CD4-positive, alpha-beta T cell treated with Interleukin-6 at 100 ng/mL for 8 hours (primary cell): ENCODE measurements at regions not wholly inside any gene's neighbourhood (a gene's known extent, or its start where the extent isn't known, plus 50 kb on each side); places are given as distances from the start of the nearest gene placed in this dataset.

Source experiments
- DNase-seq: peaks from one replicate; pipeline ENCODE4 v3.0.0-alpha.2; 2020; ENCODE audit warnings: mixed read lengths, low spot score

DNA sequence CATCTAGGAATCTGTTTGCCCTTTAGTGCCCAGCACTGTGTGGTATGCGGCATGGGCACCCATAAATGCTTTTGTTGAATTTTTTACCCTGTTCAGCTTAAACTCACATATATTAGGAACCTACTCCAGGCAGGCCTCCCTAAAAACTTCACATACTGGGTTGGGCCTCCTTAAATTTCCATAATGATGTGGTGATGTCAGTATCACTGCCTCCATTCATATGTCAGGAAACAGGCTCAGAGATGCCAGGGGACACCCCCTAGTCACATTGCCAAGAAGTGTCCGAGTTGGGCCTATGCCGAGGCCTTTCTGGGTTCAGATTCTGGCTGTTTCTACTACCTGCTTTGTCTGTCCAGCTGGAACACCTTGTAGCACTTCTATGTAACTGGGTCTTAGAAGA is 55.7 kb upstream of the RUNX3 start:
- DNase-seq: no peak

DNA sequence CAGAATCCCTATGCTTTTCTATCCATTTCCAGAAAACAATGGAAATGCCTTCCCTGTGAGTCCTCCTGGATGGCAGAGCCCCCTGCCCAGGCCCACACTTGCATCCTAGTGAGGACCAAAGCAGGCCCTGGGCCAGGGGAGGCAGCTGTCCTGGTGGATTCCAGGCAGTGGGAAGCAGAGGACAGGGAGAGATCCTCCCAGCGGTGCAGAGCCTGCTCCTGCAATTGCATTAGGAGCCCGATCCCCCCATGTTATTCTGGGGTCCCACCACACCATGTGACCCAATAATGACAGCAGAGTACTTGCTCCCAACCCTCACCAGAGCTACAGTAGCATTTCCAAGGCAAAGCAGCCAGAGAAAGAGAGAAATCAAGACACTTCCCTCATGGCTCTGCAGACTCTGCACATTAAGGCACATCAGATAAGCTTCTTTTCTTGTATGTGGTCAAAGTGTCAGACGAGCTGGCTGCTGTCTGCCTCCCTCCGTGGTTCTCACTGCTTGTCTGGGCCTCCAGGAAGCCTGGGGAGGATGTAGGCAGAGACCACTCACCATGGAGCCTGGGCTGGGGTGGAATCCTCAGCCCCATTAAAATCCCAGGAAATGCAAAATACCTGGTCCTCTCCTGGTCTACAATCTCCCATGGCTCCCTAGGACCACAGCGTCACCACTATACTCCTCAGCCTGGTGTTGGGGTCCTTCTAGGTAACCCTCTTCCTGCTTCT is 54.9 kb upstream of the RUNX3 start:
- peak; percentile 54 for DNase-seq

DNA sequence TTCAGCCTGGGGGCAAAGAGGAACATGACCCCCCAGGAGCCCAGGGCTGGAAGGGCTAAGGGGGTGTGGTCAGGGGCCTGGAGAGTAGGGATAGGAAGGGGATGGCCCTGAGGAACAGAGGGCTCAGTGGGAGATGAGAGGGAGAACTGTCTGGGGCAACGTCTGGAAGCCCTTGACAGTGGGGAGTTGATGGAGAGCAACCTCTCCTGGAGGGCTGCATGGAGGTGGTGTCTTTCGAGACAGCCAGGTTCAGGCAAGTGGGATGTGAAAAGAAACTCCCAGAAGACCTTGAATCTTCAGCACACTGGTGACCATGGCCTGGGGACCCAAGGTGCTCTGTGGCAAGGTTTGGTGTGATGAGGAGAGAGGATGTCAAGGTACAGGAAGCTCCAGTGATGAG is 54.2 kb upstream of the RUNX3 start:
- no peak for DNase-seq

DNA sequence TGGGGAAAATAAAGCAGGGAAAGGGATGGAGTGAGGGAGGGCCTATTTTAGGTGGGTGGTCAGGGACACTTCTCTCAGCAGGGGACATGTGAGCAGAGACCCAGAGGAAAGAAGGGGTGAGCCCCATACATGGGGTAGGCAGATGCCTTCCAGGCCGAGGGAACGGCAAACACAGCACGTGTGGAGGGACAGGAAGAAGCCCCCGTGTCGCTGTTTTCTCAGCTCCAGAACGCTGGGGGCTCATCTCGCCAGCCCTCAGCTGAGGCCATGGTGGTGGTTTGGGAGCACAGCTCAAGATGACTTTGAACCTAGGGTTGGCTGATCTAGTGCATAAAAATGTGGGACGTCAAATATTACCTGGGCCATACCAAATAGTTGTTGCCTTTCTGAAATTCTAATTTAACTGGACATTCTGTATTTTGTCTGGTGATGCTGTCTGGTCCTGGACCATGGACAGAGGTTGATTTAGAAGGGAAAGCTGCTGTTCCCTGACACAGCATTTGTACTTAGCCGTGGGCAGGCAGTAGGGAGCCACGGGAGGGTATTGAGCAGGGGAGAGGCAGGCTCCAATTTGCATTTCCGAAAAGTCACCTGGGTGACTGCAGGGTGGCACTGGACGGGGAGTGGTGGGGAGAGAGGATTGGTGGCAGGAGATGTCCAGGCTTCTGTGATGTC is 53.1 kb upstream of the RUNX3 start:
- DNase-seq: no peak

DNA sequence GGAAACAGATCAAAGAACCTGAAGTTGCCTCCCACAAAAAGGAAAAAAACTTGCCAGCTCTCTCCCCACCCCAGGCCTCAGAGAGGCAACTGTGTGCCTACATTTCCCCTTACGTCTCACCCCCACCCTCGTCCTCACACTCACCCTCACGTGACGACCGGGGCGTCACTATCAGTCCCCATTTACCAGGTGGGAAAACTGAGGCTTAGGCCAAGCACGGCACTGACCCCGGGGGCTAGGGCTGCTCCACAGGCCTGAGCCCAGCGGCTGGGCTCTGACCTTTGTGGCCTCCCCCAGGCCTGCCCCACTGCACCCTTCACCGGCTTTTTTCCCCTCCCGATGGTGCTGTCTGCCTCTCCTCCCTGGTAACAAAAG is 51.5 kb upstream of the RUNX3 start:
- peak; percentile 55 for DNase-seq

DNA sequence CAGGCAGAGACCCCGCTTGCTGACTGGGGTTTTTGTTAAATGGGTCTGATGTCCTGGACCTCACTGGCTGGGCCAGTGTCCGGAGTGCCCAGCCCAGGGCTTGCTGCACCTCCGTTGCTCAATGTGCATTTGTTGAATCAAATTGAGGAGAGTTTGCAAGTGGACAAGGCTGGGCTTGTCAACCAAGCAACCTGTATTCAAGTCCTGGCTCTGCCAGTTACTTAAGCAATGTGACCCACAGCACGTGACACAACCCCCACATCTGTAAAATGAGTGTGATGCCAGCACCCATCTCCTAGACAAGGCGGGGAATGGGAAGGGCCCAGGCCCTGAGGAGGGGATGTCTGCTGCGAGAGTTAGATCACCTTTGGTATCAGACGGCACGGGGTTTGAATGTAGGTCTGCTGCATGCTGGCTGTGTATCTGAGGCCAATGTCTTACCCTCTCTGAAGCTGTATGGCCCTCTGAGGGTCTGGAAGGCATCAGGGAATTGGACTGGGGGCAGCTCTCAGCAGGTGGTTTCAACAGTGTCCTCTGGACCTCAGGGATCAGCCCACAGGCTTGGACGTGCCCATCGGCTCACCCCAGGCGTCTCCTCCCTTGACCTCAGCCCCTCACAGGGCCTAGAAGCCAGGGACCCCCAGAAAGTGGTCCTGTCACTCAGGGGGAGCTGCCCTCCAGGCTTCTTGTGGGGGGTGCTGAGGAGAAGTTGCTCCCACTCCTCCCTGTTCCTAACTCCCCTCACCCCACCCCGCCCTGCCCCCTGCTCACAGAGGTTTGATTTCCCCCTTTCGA is 51.0 kb upstream of the RUNX3 start:
- no peak for DNase-seq
